H1 (cell line): ENCODE measurements at regions not wholly inside any gene's neighbourhood (a gene's known extent, or its start where the extent isn't known, plus 50 kb on each side); places are given as distances from the start of the nearest gene placed in this dataset.

Experiments
- BACH1 ChIP-seq: IDR thresholded peaks from 2 replicates; pipeline ENCODE4 v1.6.1; 2012; ENCODE audit warnings: low read length, improper control_type of control experiment
- MAFK ChIP-seq: IDR thresholded peaks from 2 replicates; pipeline ENCODE4 v1.6.1; 2012; ENCODE audit warnings: low read depth, mild to moderate bottlenecking, improper control_type of control experiment, low read length
- PHF8 ChIP-seq: fragments of 200-600 bp; sonication (generic); conservative IDR thresholded peaks from 2 replicates; pipeline ENCODE4 v1.7.1; 2012; ENCODE audit warnings: low read depth, mild to moderate bottlenecking, inconsistent platforms, low read length, moderate library complexity

- TF ChIP-seq PHF8 (no peak), MAFK (no peak), BACH1 (no peak)
- TF ChIP-seq, all 59 proteins: peak for 0
These were observed 54.8 kb upstream of the BMP6 start (continued) for GRCh38 chr6:7671076-7671475.
